Peyer's patch (tissue), 4 donors: ENCODE measurements at regions not wholly inside any gene's neighbourhood (a gene's known extent, or its start where the extent isn't known, plus 50 kb on each side); places are given as distances from the start of the nearest gene placed in this dataset.

Experiments
- CTCF ChIP-seq, 6 experiments: fragments of 450-650 bp in 4 of 6; fragments of 200-600 bp in 2 of 6; sonication (generic) in 1 of 6; IDR thresholded peaks; one replicate each; pipeline ENCODE4 v1.5.1; 2017 to 2019; ENCODE audit warnings: antibody characterized with exemption in 6 of 6, mild to moderate bottlenecking in 3 of 6, moderate library complexity in 1 of 6
- POLR2A ChIP-seq, 2 donors: fragments of 450-650 bp; IDR thresholded peaks; one replicate each; pipeline ENCODE4 v1.5.1; 2017; ENCODE audit warnings: antibody characterized with exemption in 2 of 2, mild to moderate bottlenecking in 2 of 2, moderate library complexity in 2 of 2

- TF ChIP-seq CTCF (IDR thresholded peaks at IDR 0.05), result no peak
- TF ChIP-seq POLR2A (IDR thresholded peaks at IDR 0.05), result no peak
Measured at GRCh38 chr9:78396087-78396486, 99.2 kb downstream of the PSAT1 start.
